ENCODE measurements at regions not wholly inside any gene's neighbourhood (a gene's known extent, or its start where the extent isn't known, plus 50 kb on each side); places are given as distances from the start of the nearest gene placed in this dataset.

GRCh38 chrX:724256-724655 is 93.7 kb downstream of the SHOX start:
- TF ChIP-seq POLR2A (IDR thresholded peaks at IDR 0.05) (no peak), CTCF (IDR thresholded peaks at IDR 0.05 in 8 of 11, conservative IDR thresholded peaks at IDR 0.05 in 3 of 11) (no peak)
